Retina (tissue), 1 donor: ENCODE measurements at regions not wholly inside any gene's neighbourhood (a gene's known extent, or its start where the extent isn't known, plus 50 kb on each side); places are given as distances from the start of the nearest gene placed in this dataset.
A peak's percentile ranks its signal among the peaks of the same experiment; 100 is the strongest.

Experiments
- DNase-seq: peaks from one replicate; pipeline ENCODE4 v3.0.0-alpha.2; 2016

- no peak for DNase-seq
These were observed 51.9 kb upstream of the TMEM163 start for GRCh38 chr2:134770702-134771101.

DNA sequence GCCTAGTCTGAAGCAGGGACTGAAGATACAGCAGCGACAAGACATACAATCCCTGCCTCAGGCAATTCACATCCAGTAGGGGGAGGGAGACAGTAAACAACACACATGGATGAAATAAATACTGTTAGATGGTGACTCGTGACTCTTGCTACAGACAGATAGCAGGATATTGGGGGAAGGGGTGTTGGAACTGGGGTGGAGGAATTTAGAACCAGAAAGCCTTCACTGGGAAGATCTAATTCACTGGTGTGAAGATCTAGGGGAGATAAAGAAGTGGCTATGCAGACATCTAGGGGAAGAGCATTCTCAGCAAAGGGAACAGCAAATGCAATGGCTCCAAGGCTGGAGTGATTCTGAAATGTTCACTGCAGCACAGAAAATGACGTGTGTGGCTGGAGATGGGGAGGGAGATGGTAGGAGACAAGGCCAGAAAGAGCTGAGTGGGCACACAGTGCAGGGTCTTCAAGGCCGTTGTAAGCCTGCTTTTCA is 52.6 kb upstream of the TMEM163 start:
- DNase-seq, result no peak

- no peak for DNase-seq
These were observed 53.8 kb upstream of the TMEM163 start for GRCh38 chr2:134772493-134773169.

GRCh38 chr2:134773335-134773734 is 54.5 kb upstream of the TMEM163 start:
- DNase-seq, result no peak

DNA sequence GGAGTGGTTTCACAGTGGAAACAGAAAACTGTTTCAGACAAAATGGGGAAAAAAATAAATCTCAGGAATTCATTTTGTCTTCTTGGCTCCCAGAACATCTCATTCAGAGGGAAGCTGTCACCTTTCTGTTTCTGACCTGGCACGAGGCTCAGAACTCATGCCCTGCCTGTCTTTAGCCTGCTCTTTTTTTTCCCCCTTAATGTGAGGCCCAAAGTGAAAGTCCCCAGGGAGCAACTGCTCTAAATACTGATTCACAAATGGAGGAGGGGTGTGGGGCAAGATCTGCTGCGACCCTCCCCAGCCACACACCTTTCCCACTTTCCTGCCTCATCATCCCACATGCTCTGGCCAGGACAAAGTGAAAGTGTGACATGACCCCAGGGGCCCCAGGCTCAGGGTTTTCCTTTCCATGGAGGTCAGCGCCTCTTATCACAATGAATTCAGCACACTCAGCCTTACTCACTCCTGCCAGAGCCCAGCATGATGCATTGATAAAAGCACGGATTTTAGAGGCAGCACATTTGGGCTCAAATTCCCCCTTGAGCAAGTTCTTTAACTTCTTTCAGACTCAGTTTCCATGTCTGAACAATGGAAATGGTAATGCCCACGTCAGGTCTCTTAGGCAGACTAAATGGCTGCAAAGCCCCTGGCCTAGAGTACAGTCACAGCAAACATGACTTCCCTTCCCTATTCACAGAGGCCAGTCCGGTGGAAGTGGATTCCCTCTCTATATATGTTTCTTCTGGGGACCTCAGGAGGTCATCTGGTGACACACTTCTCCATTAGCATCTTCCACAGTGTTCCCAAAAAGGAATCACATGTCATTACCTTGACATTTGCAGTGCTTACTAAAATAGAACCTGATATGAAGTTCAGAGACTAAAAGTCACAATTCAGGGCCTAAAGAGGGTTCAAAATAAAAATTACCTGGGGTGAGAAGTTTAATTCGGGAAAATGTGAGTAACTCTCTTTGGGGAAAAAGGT is 55.3 kb upstream of the TMEM163 start:
- peak; percentile 13 for DNase-seq

DNA sequence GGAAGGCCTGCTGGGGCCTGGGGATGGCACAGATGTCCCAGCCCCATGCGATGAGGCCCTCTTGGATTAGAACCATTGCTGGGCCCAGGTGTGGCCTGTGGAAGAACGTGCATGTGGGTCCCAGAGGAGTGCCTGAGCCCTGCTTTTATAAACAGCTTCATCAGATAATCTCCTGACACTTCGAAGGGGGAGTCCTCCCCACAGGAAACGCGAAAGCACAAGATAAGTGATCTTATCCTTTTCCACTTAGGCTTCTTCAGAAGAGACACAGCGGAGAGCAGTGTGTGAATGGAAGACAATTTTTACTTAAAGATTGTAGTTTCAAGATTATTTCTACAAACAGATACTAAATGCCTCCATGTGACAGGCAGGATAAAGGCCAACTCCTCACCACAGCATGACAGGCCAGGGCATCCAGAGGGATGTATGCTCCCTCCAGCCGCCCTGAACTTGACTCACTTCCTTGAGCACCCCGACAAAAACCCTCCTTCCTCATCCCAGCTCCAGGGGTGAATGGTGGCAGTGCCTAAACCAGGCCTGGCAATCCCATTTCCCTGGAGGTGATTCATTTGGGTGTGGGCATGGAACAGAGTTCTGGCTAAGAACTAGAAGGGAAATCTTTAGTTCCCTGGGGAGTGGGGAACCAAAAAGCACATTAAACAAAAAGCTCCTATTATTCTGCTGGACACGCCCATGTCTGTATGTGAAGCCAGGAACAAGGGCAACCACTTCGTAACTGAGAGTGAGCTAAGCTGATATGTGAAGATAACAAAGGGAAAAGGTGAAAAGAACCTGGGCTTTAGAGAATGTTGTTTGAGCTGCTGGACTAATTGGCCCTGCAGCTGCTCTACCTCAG is 56.2 kb upstream of the TMEM163 start:
- DNase-seq, result no peak

DNA sequence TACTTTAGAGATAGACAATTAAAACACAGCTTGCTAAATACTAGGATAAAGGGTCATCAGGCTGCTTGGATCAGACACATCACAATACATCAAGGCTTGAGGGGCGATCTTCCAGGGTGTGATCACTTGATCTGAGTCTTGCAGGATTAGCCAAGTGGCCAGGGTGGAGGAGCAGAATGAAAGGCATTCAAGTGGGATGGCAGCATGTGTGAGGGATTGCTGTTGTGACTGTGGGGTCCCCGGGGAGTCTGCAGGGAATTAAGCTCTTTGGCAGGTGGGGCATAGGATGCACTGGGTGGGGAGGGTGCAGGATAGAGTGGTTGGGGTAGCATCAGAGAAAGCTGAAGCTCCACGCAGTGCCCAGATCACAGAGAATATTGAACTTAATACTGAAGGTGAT is 58.0 kb upstream of the TMEM163 start:
- no peak for DNase-seq

GRCh38 chr2:134777593-134777992 is 58.8 kb upstream of the TMEM163 start:
- no peak for DNase-seq

DNA sequence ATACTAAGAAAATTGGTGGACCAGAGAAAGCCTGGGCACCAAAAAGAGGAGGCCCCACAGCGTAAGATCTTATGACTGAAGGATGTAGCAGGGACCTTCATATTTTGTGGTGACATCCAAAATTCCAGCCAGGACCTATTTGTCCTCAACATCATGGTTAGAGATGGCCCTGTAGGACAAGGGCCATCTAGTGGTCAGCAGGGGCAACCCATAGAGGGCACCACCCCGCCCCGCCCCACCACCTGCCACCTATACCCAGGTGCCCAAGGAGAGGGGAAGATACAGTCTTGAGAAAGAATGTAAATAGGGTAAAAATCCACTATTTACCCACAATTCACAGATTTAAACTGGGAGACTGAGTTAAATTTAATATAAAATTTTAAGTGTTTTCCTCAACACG is 59.6 kb upstream of the TMEM163 start:
- no peak for DNase-seq

DNA sequence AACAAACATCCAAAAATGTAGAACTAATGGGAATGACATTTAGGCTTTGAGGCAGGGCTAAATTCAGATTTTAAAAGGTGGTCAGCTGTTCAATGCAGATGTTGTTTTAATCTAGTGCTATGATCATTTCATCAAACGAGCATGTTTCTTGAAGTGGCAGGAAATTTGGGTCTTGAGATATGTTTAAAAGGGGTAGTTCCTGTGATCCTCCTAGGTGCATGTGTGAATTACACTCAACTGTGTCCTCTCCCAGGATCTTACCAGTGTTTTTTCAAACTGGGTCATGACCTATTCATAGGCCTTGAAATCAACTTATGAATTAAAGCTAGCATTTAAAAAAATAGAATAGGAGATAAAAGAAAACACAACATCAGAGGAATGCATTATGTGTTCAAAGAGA is 57.4 kb upstream of the ACMSD start:
- no peak for DNase-seq

DNA sequence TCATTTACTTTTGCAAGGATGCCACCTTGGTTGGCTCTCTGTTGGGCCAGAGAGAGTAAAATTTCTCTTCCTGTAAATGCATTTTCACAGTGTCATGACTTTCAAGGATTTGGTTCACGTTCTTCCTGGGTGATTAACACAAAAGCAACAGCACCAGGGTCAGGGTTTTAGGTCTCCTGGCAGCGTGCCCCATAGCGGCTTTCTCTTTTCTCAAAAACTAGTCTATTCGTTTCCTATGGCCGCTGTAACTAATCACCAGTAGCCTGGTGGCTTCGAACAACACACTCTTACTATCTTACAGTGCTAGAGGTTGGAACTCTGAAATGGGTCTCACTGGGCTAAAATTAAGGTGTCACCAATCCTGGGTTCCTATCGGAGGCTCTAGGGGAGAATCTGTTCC is 56.3 kb upstream of the ACMSD start:
- no peak for DNase-seq

GRCh38 chr2:134782792-134783191 is 55.6 kb upstream of the ACMSD start:
- DNase-seq, result no peak

- no peak for DNase-seq
These were observed 54.5 kb upstream of the ACMSD start for GRCh38 chr2:134783912-134784311.

DNA sequence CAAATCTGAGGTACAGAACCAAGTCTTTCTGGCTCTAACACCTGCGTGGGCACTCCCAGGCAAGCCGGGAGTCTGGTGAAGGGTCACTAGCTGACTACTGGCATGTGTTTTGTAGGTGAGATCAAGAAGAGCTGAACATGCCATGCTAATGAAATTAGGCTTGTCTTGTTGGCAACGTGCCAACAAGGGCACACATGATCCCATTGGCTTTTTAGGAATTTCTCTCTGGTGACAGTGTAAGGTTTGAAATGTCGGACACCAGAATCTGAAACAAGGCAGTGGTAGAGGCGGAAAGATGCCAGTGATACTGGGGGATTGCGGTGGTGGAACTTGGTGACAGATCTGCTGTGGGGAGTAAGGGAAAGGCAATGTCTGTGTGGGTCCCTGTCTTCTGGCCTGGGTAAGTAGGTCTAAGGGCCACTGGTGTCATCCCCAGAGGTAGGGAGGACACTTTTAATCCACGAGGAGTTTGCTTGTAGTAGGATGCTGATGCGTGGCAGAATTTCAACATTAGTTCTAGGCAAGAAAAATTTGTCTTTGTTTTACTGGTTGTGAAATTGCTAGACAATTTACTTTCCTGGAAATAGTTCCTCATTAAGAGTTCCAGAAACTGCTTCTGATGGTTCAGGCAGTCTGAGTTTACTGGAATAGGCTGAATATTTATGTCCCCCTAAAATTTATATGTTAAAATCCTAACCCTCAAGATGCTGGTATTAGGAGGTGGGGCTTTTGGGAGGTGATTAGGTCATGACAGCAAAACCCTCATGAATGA is 52.6 kb upstream of the ACMSD start:
- no peak for DNase-seq

GRCh38 chr2:134788417-134788816 is 50.0 kb upstream of the ACMSD start:
- no peak for DNase-seq
